Adrenal gland (tissue), 5 donors: ENCODE measurements at regions not wholly inside any gene's neighbourhood (a gene's known extent, or its start where the extent isn't known, plus 50 kb on each side); places are given as distances from the start of the nearest gene placed in this dataset.

Experiments
- POLR2A ChIP-seq, 2 donors: fragments of 450-650 bp; IDR thresholded peaks; one replicate each; pipeline ENCODE4 v1.6.1; 2017; ENCODE audit warnings: antibody characterized with exemption in 2 of 2, mild to moderate bottlenecking in 2 of 2, moderate library complexity in 1 of 2
- TF ChIP-seq, protein P1 (sequence below), 6 experiments: fragments of 450-650 bp in 4 of 6; fragments of 200-600 bp in 2 of 6; sonication (generic) in 1 of 6; IDR thresholded peaks; 1 replicate in 5 of 6; 2 replicates in 1 of 6; pipeline versions ENCODE4 v1.5.1 to v1.8.0; 2016 to 2021; ENCODE audit warnings: antibody characterized with exemption in 6 of 6, mild to moderate bottlenecking in 2 of 6, moderate library complexity in 1 of 6
- donor health status: DM: no; HTN: no; CAD: no.

GRCh38 chr7:38127216-38128207 is 50.5 kb upstream of the STARD3NL start:
- TF ChIP-seq, protein P1, sequence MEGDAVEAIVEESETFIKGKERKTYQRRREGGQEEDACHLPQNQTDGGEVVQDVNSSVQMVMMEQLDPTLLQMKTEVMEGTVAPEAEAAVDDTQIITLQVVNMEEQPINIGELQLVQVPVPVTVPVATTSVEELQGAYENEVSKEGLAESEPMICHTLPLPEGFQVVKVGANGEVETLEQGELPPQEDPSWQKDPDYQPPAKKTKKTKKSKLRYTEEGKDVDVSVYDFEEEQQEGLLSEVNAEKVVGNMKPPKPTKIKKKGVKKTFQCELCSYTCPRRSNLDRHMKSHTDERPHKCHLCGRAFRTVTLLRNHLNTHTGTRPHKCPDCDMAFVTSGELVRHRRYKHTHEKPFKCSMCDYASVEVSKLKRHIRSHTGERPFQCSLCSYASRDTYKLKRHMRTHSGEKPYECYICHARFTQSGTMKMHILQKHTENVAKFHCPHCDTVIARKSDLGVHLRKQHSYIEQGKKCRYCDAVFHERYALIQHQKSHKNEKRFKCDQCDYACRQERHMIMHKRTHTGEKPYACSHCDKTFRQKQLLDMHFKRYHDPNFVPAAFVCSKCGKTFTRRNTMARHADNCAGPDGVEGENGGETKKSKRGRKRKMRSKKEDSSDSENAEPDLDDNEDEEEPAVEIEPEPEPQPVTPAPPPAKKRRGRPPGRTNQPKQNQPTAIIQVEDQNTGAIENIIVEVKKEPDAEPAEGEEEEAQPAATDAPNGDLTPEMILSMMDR (IDR thresholded peaks at IDR 0.05): no peak
- TF ChIP-seq POLR2A (IDR thresholded peaks at IDR 0.05): no peak
